ENCODE measurements at regions not wholly inside any gene's neighbourhood (a gene's known extent, or its start where the extent isn't known, plus 50 kb on each side); places are given as distances from the start of the nearest gene placed in this dataset.
A peak's percentile ranks its signal among the peaks of the same experiment; 100 is the strongest.

- DNase-seq (ENCODE audit: low spot score): no peak
Observed at GRCh38 chr7:124692425-124692824, 73.2 kb downstream of the GPR37 start.

DNA sequence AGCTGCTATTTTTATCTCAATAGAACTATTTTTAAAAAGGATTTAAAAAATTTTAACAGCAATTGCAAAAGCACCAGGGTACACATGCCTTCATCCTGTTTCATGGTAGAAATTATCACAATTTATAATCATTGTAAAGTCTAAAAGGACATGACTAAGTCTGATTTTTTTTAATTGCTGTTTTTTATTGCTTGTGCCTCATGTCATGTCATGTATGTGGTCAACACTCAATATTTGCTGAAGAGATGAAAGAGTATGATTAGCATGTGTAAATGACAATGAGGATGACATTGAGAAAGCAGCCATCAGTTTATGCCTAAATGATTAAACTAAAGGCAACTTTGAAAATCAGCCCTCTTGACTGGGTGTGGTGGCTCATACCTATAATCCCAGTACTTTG is 74.8 kb downstream of the GPR37 start:
- DNase-seq (ENCODE audit: low spot score): no peak

GRCh38 chr7:124689931-124690330 is 75.7 kb downstream of the GPR37 start:
- no peak for DNase-seq (ENCODE audit: low spot score)

- DNase-seq (ENCODE audit: low spot score): no peak
Observed at GRCh38 chr7:124689523-124689922, 76.1 kb downstream of the GPR37 start.

- DNase-seq (ENCODE audit: low spot score): peak; percentile 8
Observed at GRCh38 chr7:124688991-124689390, 76.6 kb downstream of the GPR37 start.

- no peak for DNase-seq (ENCODE audit: low spot score)
Observed at GRCh38 chr7:124686543-124687171, 78.9 kb downstream of the GPR37 start.

- no peak for DNase-seq (ENCODE audit: low spot score)
Observed at GRCh38 chr7:124681946-124682345, 83.6 kb downstream of the GPR37 start.

GRCh38 chr7:124680304-124680703 is 85.3 kb downstream of the GPR37 start:
- DNase-seq (ENCODE audit: low spot score): no peak

DNA sequence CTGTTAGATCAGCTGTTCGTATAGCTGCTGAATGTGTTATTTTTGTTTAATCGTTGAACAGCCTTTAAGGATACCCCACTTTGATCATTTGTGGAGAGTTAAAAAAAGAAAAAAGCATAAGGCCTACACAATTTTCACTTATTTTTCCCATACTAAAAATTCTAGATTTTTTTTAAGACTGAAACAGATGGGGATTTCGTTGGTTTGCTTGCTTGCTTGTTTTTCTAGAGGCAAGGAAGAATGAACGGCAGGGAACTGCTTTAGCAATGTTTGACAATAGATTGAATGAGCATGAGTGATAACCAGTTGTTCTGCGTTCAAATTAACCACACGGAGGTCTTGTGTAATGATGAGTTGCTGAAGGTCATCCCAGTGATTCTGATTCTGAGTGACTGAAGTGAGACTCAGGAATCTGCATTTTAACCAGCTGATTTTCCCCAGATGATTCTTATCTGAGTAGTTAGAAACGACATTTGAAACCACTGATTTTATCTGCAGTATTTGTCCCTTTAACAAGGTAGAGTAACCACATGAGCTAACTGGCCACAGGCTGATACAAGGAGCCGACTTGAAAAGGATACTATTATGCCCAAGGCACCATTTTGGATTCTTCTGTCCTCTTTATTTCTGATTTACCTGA is 85.9 kb downstream of the GPR37 start:
- no peak for DNase-seq (ENCODE audit: low spot score)

GRCh38 chr7:124679146-124679545 is 86.4 kb downstream of the GPR37 start:
- no peak for DNase-seq (ENCODE audit: low spot score)

DNA sequence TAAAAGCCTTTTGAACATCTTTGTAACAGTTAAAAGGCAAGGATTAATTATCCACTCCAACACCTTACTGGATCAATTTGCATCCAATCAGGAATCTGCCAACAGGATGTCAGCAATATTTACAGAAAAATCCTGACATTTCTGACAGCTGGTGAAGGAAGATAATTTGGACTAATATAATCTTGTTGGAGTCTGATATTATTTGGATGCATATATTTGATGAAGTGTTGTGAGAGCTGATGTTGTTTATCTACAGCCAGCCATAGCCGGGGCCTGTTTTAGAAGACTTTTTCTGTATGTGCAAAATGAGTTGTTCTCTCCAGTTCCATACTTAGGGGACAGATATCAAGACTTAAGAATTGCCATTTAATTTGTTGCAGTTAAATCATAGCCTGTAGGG is 91.1 kb downstream of the GPR37 start:
- no peak for DNase-seq (ENCODE audit: low spot score)

GRCh38 chr7:124672011-124672410 is 93.6 kb downstream of the GPR37 start:
- no peak for DNase-seq (ENCODE audit: low spot score)

- DNase-seq (ENCODE audit: low spot score): no peak
Observed at GRCh38 chr7:124667312-124668153, 98.1 kb downstream of the GPR37 start.

DNA sequence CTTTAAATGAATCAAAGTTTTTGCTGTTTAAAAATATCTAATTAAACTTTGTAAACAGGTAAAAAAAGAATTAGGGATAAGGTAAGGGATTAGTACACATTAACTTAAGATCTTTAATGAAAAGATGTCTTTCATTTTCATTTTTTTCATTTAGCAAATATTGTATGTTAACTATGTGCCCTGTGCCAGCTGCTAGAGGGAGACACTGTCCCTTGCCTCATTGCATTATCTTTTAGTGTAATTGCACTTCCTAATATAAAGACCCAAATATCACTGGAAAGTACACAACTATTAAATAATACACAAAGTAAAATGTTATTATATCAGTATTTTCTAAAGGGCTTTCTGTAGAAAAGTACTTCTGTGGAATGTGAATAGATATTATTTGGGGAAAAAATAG is 102.7 kb downstream of the GPR37 start:
- DNase-seq (ENCODE audit: low spot score): no peak

DNA sequence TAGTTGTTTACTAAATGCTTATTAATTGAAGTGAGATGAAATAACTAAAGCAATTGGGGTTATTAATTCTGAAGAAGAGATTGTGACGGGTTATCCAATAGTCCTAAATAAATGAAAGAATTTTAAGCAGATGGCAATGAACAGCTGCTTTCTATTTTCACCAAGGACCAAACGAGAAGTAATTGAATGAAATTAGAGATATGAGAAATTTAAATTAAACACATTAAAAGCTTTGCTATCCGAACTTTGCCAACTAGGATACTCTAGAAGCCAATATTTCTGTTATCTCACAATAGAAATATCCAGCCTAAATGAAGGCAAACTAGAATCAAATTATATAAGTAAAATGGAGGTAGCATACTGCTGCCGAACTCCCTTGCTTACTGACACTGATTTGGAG is 103.2 kb downstream of the GPR37 start:
- no peak for DNase-seq (ENCODE audit: low spot score)

- no peak for DNase-seq (ENCODE audit: low spot score)
Observed at GRCh38 chr7:124655990-124656389, 109.6 kb downstream of the GPR37 start.

DNA sequence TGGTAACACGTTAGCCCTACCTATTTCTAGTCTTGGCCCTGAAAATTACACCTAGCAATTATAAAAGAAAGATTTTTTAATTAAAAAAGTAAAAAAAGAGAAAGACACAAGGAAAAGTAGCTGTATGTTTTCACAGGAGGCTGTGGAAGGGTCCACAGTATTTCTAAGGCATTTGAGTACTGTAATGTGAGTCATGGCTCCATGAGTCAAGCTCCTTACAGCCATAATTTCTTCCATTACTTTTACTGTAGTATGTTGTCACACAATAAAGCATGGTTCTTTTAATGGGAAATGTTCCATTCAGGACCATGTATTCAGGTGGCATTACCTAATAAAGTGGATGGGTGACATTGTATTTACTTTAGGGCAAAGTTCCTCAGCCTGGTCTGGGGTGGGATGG is 113.4 kb downstream of the GPR37 start:
- DNase-seq (ENCODE audit: low spot score): peak; percentile 3

- no peak for DNase-seq (ENCODE audit: low spot score)
Observed at GRCh38 chr7:124651136-124651535, 114.5 kb downstream of the GPR37 start.

- DNase-seq (ENCODE audit: low spot score): no peak
Observed at GRCh38 chr7:124649397-124650014, 116.1 kb downstream of the GPR37 start.

DNA sequence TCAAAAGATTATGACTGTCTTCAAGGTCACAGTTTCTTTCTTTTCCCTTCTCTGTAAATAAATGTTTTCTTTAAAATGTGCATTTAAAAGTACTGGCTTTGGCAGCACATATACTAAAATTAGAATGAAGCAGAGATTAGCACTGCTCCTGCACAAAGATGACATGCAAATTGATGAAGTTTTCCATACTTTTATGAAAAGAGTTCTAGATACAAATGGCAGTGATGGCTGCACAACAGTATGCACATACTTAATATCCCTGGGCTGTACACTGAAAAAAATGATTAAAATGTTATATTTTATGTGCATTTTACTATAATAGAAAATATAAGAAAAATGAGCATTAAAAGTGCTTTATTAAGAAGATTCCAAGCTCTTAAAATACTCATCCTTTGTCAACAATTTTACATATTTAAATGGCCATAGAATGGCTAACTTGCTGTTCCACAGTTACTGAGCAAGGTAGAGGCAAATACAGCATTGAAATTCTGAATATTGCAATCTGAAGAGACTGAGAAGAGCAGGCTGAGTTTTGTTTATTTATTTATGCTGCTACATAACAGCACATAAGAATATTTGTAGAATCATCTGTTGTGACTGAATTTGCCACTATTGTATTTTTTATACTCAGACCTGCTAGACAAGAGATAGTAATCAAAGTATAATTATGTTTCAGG is 117.8 kb downstream of the GPR37 start:
- no peak for DNase-seq (ENCODE audit: low spot score)

GRCh38 chr7:124645704-124646103 is 119.9 kb downstream of the GPR37 start:
- no peak for DNase-seq (ENCODE audit: low spot score)

DNA sequence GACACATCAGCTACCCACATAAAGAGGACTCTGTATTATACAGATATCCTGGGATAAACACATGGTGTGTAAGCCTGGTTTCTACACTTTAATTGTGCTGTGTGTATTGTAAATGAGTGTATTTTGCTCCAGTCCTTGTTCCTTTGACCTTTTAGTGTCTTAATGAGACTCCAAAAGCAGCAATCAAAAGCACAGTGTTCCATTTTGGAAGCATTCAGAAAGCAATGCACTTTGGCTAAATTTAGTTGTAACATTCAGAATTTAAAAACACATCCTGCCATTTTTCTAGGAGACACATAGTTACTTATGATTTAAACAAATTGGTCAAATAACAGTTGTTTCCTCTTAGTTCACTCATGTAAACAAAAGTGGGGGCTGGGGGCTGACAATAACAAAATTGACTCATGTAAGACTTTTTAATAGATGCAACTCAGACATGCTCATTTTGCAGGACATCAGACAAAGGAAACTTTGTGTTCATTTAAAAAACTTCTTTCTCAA is 122.2 kb downstream of the GPR37 start:
- no peak for DNase-seq (ENCODE audit: low spot score)

All from hepatic stellate cell (primary cell).